ENCODE measurements at regions not wholly inside any gene's neighbourhood (a gene's known extent, or its start where the extent isn't known, plus 50 kb on each side); places are given as distances from the start of the nearest gene placed in this dataset.
A peak's percentile ranks its signal among the peaks of the same experiment; 100 is the strongest.

GRCh38 chr10:78938695-78939672 is 129.8 kb upstream of the ZMIZ1 start:
- Histone ChIP-seq H3K27me3 (ENCODE audit: insufficient read depth, insufficient read length) (no peaks in the 10 kb centered on the region), H3K4me3 (ENCODE audit: insufficient read length, low read depth) (no peak overlapping the region), H3K9me3 (ENCODE audit: insufficient read depth, low read length) (peaks cover 14% of the 10 kb centered on the region; the same call in 1 of the 2 replicates), H3K9ac (ENCODE audit: insufficient read length, low read depth) (no peak overlapping the region), H3K4me1 (ENCODE audit: insufficient read depth, insufficient read length) (peaks cover 10% of the 10 kb centered on the region), H3K36me3 (ENCODE audit: insufficient read depth, insufficient read length, low read length) (no peaks in the 10 kb centered on the region)
- DNase-seq (ENCODE audit: low read depth, low spot score) = no peak
- TF ChIP-seq YY1 (IDR thresholded peaks at IDR 0.05; ENCODE audit: insufficient read depth, insufficient read length) = no peak
- TF ChIP-seq ZNF274 (IDR thresholded peaks at IDR 0.05; ENCODE audit: low read depth, low read length) = no peak
- TF ChIP-seq SUZ12 (IDR thresholded peaks at IDR 0.05; ENCODE audit: extremely low read depth, insufficient read depth, insufficient read length) = no peak

- Histone ChIP-seq H3K27me3 (ENCODE audit: insufficient read depth, insufficient read length) (no peaks in the 10 kb centered on the region), H3K4me1 (ENCODE audit: insufficient read depth, insufficient read length) (peaks cover 4% of the 10 kb centered on the region), H3K9ac (ENCODE audit: insufficient read length, low read depth) (no peak overlapping the region), H3K36me3 (ENCODE audit: insufficient read depth, insufficient read length, low read length) (no peaks in the 10 kb centered on the region), H3K9me3 (ENCODE audit: insufficient read depth, low read length) (peaks cover 14% of the 10 kb centered on the region; the same call in 1 of the 2 replicates), H3K4me3 (ENCODE audit: insufficient read length, low read depth) (no peak overlapping the region)
- TF ChIP-seq SUZ12 (IDR thresholded peaks at IDR 0.05; ENCODE audit: extremely low read depth, insufficient read depth, insufficient read length) (no peak), YY1 (IDR thresholded peaks at IDR 0.05; ENCODE audit: insufficient read depth, insufficient read length) (no peak), ZNF274 (IDR thresholded peaks at IDR 0.05; ENCODE audit: low read depth, low read length) (no peak)
- DNase-seq (ENCODE audit: low read depth, low spot score) = no peak
Measured at GRCh38 chr10:78942091-78942501, 126.7 kb upstream of the ZMIZ1 start.

GRCh38 chr10:78944723-78945312 is 123.9 kb upstream of the ZMIZ1 start:
- TF ChIP-seq YY1 (IDR thresholded peaks at IDR 0.05; ENCODE audit: insufficient read depth, insufficient read length) (no peak), SUZ12 (IDR thresholded peaks at IDR 0.05; ENCODE audit: extremely low read depth, insufficient read depth, insufficient read length) (no peak), ZNF274 (IDR thresholded peaks at IDR 0.05; ENCODE audit: low read depth, low read length) (no peak)
- peaks cover 3% of the 10 kb centered on the region for H3K4me1 ChIP-seq (ENCODE audit: insufficient read depth, insufficient read length)
- no peak overlapping the region for H3K9ac ChIP-seq (ENCODE audit: insufficient read length, low read depth)
- H3K9me3 ChIP-seq (ENCODE audit: insufficient read depth, low read length) = peaks cover 14% of the 10 kb centered on the region; the same call in 1 of the 2 replicates
- H3K27me3 ChIP-seq (ENCODE audit: insufficient read depth, insufficient read length) = no peaks in the 10 kb centered on the region
- no peaks in the 10 kb centered on the region for H3K36me3 ChIP-seq (ENCODE audit: insufficient read depth, insufficient read length, low read length)
- no peak overlapping the region for H3K4me3 ChIP-seq (ENCODE audit: insufficient read length, low read depth)
- DNase-seq (ENCODE audit: low read depth, low spot score) = peak; percentile 20

- Histone ChIP-seq H3K4me3 (ENCODE audit: insufficient read length, low read depth) (no peak overlapping the region), H3K9ac (ENCODE audit: insufficient read length, low read depth) (no peak overlapping the region), H3K4me1 (ENCODE audit: insufficient read depth, insufficient read length) (peaks cover 3% of the 10 kb centered on the region), H3K36me3 (ENCODE audit: insufficient read depth, insufficient read length, low read length) (no peaks in the 10 kb centered on the region), H3K27me3 (ENCODE audit: insufficient read depth, insufficient read length) (no peaks in the 10 kb centered on the region), H3K9me3 (ENCODE audit: insufficient read depth, low read length) (peaks cover 14% of the 10 kb centered on the region; the same call in 1 of the 2 replicates)
- DNase-seq (ENCODE audit: low read depth, low spot score) = no peak
- no peak for TF ChIP-seq ZNF274 (IDR thresholded peaks at IDR 0.05; ENCODE audit: low read depth, low read length)
- TF ChIP-seq SUZ12 (IDR thresholded peaks at IDR 0.05; ENCODE audit: extremely low read depth, insufficient read depth, insufficient read length) = no peak
Measured at GRCh38 chr10:78945838-78946237, 122.9 kb upstream of the ZMIZ1 start.

- H3K36me3 ChIP-seq (ENCODE audit: insufficient read depth, insufficient read length, low read length) = no peaks in the 10 kb centered on the region
- H3K4me1 ChIP-seq (ENCODE audit: insufficient read depth, insufficient read length) = peaks cover 3% of the 10 kb centered on the region
- H3K27me3 ChIP-seq (ENCODE audit: insufficient read depth, insufficient read length) = peaks cover 3% of the 10 kb centered on the region
- TF ChIP-seq ZNF274 (IDR thresholded peaks at IDR 0.05; ENCODE audit: low read depth, low read length) (no peak), YY1 (IDR thresholded peaks at IDR 0.05; ENCODE audit: insufficient read depth, insufficient read length) (no peak), SUZ12 (IDR thresholded peaks at IDR 0.05; ENCODE audit: extremely low read depth, insufficient read depth, insufficient read length) (no peak)
- H3K9ac ChIP-seq (ENCODE audit: insufficient read length, low read depth) = no peak overlapping the region
- no peak for DNase-seq (ENCODE audit: low read depth, low spot score)
- H3K9me3 ChIP-seq (ENCODE audit: insufficient read depth, low read length) = peaks cover 14% of the 10 kb centered on the region; the same call in 1 of the 2 replicates
- no peak overlapping the region for H3K4me3 ChIP-seq (ENCODE audit: insufficient read length, low read depth)
Measured at GRCh38 chr10:78947226-78947625, 121.5 kb upstream of the ZMIZ1 start.

- H3K9me3 ChIP-seq (ENCODE audit: insufficient read depth, low read length) = peaks cover 10% of the 10 kb centered on the region; the same call in 1 of the 2 replicates
- no peak overlapping the region for H3K4me3 ChIP-seq (ENCODE audit: insufficient read length, low read depth)
- H3K9ac ChIP-seq (ENCODE audit: insufficient read length, low read depth) = no peak overlapping the region
- TF ChIP-seq YY1 (IDR thresholded peaks at IDR 0.05; ENCODE audit: insufficient read depth, insufficient read length) (no peak), SUZ12 (IDR thresholded peaks at IDR 0.05; ENCODE audit: extremely low read depth, insufficient read depth, insufficient read length) (no peak), ZNF274 (IDR thresholded peaks at IDR 0.05; ENCODE audit: low read depth, low read length) (no peak)
- DNase-seq (ENCODE audit: low read depth, low spot score) = no peak
- peaks cover 3% of the 10 kb centered on the region for H3K27me3 ChIP-seq (ENCODE audit: insufficient read depth, insufficient read length)
- no peaks in the 10 kb centered on the region for H3K36me3 ChIP-seq (ENCODE audit: insufficient read depth, insufficient read length, low read length)
- H3K4me1 ChIP-seq (ENCODE audit: insufficient read depth, insufficient read length) = peaks cover 3% of the 10 kb centered on the region
Measured at GRCh38 chr10:78947733-78948132, 121.0 kb upstream of the ZMIZ1 start.

GRCh38 chr10:78948621-78949030 is 120.1 kb upstream of the ZMIZ1 start:
- H3K9me3 ChIP-seq (ENCODE audit: insufficient read depth, low read length) = peaks cover under 1% of the 10 kb centered on the region; the same call in 1 of the 2 replicates
- no peak overlapping the region for H3K4me3 ChIP-seq (ENCODE audit: insufficient read length, low read depth)
- H3K9ac ChIP-seq (ENCODE audit: insufficient read length, low read depth) = no peak overlapping the region
- DNase-seq (ENCODE audit: low read depth, low spot score) = no peak
- H3K36me3 ChIP-seq (ENCODE audit: insufficient read depth, insufficient read length, low read length) = no peaks in the 10 kb centered on the region
- TF ChIP-seq YY1 (IDR thresholded peaks at IDR 0.05; ENCODE audit: insufficient read depth, insufficient read length) = no peak
- TF ChIP-seq SUZ12 (IDR thresholded peaks at IDR 0.05; ENCODE audit: extremely low read depth, insufficient read depth, insufficient read length) = no peak
- H3K27me3 ChIP-seq (ENCODE audit: insufficient read depth, insufficient read length) = peaks cover 3% of the 10 kb centered on the region
- peaks cover 3% of the 10 kb centered on the region for H3K4me1 ChIP-seq (ENCODE audit: insufficient read depth, insufficient read length)
